ENCODE measurements at regions not wholly inside any gene's neighbourhood (a gene's known extent, or its start where the extent isn't known, plus 50 kb on each side); places are given as distances from the start of the nearest gene placed in this dataset.
"Not testable (repeated sequence)": the region's sequence is repeated elsewhere in the genome, so short reads cannot be mapped to it uniquely, and the experiment has no call there.

- TF ChIP-seq, protein P1, sequence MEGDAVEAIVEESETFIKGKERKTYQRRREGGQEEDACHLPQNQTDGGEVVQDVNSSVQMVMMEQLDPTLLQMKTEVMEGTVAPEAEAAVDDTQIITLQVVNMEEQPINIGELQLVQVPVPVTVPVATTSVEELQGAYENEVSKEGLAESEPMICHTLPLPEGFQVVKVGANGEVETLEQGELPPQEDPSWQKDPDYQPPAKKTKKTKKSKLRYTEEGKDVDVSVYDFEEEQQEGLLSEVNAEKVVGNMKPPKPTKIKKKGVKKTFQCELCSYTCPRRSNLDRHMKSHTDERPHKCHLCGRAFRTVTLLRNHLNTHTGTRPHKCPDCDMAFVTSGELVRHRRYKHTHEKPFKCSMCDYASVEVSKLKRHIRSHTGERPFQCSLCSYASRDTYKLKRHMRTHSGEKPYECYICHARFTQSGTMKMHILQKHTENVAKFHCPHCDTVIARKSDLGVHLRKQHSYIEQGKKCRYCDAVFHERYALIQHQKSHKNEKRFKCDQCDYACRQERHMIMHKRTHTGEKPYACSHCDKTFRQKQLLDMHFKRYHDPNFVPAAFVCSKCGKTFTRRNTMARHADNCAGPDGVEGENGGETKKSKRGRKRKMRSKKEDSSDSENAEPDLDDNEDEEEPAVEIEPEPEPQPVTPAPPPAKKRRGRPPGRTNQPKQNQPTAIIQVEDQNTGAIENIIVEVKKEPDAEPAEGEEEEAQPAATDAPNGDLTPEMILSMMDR (IDR thresholded peaks at IDR 0.05; ENCODE audit: borderline replicate concordance, insufficient read depth, low read depth, low read length) = no peak
- no peak overlapping the region for H3K4me3 ChIP-seq (ENCODE audit: low read depth, low read length)
Observed at GRCh38 chr11:13134066-13134465, 125.0 kb downstream of the RASSF10 start.

GRCh38 chr11:13134886-13135285, 125.8 kb downstream of the RASSF10 start:
- TF ChIP-seq, protein P1 (IDR thresholded peaks at IDR 0.05; ENCODE audit: borderline replicate concordance, insufficient read depth, low read depth, low read length) = no peak

GRCh38 chr11:13135385-13136271, 126.5 kb downstream of the RASSF10 start:
- no peak overlapping the region for H3K4me3 ChIP-seq (ENCODE audit: low read depth, low read length)
- TF ChIP-seq, protein P1 (IDR thresholded peaks at IDR 0.05; ENCODE audit: borderline replicate concordance, insufficient read depth, low read depth, low read length) = no peak

More at GRCh38 chr11:13134886-13135285, 125.8 kb downstream of the RASSF10 start:
- H3K4me3 ChIP-seq (ENCODE audit: low read depth, low read length) = no peak overlapping the region

- H3K4me3 ChIP-seq (ENCODE audit: low read depth, low read length) = no peak overlapping the region
- TF ChIP-seq, protein P1 (IDR thresholded peaks at IDR 0.05; ENCODE audit: borderline replicate concordance, insufficient read depth, low read depth, low read length) = no peak
Observed at GRCh38 chr11:13136272-13136596, 127.1 kb downstream of the RASSF10 start.

GRCh38 chr11:13137844-13138301, 128.8 kb downstream of the RASSF10 start:
- TF ChIP-seq, protein P1 (IDR thresholded peaks at IDR 0.05; ENCODE audit: borderline replicate concordance, insufficient read depth, low read depth, low read length) = no peak
- H3K4me3 ChIP-seq (ENCODE audit: low read depth, low read length) = no peak overlapping the region

- H3K4me3 ChIP-seq (ENCODE audit: low read depth, low read length) = not testable (repeated sequence)
Observed at GRCh38 chr11:13139085-13139484, 130.0 kb downstream of the RASSF10 start.

DNA sequence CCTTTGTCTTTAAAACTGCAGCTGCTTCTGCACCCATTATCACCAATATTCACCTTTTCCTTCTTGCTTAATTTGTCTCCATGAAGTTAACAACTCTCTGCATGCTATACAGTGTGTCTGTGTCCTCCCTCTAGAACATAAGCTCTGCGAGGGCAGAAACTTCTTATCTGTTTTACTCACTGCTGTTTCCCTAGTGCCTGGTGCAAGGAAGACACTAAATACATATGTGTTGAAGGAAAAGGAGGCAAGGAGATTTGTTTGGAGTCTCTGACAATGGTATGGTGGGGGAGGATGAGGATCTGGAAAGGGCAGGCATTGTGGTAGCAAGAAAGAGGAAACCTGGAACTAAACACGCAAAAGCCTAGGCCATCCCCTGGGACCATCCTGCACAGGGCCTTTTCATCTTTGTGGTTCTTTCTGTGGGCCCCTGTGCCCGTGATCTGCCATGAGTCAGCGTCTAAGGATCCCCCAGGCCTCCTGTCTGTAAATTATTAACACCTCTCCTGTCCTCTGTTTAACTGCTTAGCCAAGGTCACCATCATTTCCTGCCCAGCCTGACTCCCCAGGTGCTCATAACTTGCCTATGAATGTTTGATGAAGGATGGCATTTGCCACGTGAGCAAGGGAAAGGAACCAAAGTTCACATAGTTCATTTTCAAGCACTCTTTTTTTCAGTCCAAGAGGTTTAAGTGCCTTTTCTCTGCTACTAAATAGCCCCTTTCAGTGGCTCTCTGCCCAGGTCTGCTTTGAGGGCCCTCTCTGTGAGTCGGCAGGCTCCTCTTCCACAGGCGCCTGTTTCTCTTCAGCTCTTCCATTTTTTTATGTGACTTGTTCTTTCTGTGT, 131.1 kb downstream of the RASSF10 start:
- no peak overlapping the region for H3K4me3 ChIP-seq (ENCODE audit: low read depth, low read length)
- TF ChIP-seq, protein P1 (IDR thresholded peaks at IDR 0.05; ENCODE audit: borderline replicate concordance, insufficient read depth, low read depth, low read length) = no peak

Measured in GM12875 (cell line).